ENCODE measurements at regions not wholly inside any gene's neighbourhood (a gene's known extent, or its start where the extent isn't known, plus 50 kb on each side); places are given as distances from the start of the nearest gene placed in this dataset.

DNA sequence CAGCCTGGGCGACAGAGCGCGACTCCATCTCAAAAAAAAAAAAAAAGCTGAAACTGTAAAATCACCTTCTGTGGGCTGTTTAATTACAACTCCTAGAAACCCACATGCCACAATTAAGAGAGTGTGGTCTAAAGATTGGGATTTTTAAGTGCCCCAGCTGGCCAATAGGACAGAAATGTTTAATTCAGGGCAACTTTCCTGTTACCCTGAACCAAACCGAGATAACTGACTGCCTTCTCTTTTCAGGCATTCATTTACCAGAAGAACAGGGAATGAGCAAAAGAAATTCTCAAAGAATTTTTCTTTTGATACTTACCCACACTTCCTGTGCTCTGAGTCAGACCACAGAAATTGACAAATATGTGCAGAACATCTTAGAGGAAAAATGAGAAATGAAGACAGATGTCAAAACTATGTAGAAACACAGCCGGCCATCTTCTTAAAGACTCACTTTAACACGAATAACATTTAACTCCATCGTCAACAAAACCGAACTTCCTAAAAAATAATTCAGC is 221.3 kb upstream of the DAPK1 start:
- TF ChIP-seq, protein P1, sequence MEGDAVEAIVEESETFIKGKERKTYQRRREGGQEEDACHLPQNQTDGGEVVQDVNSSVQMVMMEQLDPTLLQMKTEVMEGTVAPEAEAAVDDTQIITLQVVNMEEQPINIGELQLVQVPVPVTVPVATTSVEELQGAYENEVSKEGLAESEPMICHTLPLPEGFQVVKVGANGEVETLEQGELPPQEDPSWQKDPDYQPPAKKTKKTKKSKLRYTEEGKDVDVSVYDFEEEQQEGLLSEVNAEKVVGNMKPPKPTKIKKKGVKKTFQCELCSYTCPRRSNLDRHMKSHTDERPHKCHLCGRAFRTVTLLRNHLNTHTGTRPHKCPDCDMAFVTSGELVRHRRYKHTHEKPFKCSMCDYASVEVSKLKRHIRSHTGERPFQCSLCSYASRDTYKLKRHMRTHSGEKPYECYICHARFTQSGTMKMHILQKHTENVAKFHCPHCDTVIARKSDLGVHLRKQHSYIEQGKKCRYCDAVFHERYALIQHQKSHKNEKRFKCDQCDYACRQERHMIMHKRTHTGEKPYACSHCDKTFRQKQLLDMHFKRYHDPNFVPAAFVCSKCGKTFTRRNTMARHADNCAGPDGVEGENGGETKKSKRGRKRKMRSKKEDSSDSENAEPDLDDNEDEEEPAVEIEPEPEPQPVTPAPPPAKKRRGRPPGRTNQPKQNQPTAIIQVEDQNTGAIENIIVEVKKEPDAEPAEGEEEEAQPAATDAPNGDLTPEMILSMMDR (IDR thresholded peaks at IDR 0.05), result no peak
- TF ChIP-seq POLR2A (IDR thresholded peaks at IDR 0.05; ENCODE audit: low read depth), result no peak

Data from esophagus muscularis mucosa (tissue), 3 donors.